T-helper 1 cell (primary cell): ENCODE measurements at regions not wholly inside any gene's neighbourhood (a gene's known extent, or its start where the extent isn't known, plus 50 kb on each side); places are given as distances from the start of the nearest gene placed in this dataset.

Source experiments
- DNase-seq, 5 donors: peaks; one replicate each; pipeline ENCODE4 v3.0.0-alpha.2; 2012 to 2020

- no peak for DNase-seq
Observed at GRCh38 chr4:189436207-189436606, 504.5 kb upstream of the FRG1 start.

GRCh38 chr4:189440716-189441115 lies 500.0 kb upstream of the FRG1 start:
- no peak for DNase-seq

- no peak for DNase-seq
Observed at GRCh38 chr4:189443341-189443740, 497.3 kb upstream of the FRG1 start.

GRCh38 chr4:189445613-189446012 lies 495.1 kb upstream of the FRG1 start:
- DNase-seq = no peak

DNA sequence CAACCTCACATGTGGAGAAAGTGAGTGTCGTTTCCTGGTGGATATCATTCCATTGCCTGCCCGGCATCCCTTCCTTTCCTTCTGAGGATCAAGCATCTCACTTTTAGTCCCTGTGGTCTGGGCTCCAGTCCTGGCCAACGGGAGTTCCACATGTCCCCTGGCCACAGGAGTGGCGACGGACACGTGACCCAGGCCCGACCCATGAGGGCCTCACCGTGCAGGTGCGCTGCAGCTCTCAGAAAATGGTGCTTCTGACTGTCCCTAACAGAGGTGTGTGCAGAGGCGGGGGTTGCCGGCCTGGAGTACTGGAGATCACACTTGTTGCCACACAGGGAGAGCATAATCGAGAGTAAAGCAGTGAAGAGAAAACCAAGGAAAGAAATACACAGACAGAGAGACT lies 476.9 kb upstream of the FRG1 start:
- no peak for DNase-seq

GRCh38 chr4:189494407-189494806 lies 446.3 kb upstream of the FRG1 start:
- DNase-seq = no peak

- no peak for DNase-seq
Observed at GRCh38 chr4:189497516-189497915, 443.2 kb upstream of the FRG1 start.

GRCh38 chr4:189497996-189498395 lies 442.7 kb upstream of the FRG1 start:
- DNase-seq = no peak

- no peak for DNase-seq
Observed at GRCh38 chr4:189498457-189498856, 442.2 kb upstream of the FRG1 start.

DNA sequence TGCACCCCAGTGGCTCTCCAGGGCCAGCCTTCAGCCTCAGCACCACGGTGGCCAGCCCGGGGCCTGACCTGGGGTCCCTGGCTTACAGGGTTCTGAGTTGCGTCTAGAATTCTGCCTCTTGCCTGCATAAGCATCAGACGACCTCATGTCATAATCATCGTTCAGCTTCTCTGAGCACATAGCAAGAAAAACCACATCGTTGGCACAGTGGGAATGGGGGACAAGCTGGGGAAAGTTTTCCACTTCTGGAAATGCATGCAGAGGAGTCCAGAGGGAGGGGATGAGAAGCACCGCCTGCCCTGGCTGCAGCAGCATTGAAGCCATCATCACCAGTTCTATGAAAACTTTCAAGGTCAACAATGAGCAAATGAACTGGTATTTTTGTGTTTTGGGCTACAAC lies 441.0 kb upstream of the FRG1 start:
- no peak for DNase-seq

GRCh38 chr4:189500970-189501369 lies 439.7 kb upstream of the FRG1 start:
- no peak for DNase-seq

DNA sequence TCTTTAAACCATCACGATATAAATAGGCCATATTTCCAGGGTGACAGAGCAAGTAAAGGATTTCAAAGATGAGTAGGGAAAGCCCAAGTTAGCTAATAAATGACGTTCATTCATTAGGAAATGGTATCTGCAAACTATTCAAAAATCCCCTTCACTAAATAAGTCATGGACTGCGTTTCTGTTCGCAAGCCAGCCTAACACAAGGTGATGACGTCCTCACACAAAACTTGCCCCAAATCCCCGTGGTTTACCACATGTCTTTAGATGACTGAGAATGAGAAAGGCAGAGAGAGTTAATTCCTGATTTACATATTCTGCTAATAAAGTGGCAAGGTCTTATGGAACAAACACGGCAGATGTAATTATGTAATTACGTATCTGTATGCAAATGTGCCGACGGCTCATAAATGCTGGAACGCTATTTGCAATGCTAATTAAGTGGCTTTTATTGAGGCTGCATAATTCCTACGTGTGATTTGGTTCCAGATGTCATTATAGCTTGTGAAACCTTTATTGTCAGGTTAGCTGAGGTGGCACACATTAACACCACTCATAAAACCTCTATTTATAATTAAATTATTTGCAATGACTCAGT lies 437.7 kb upstream of the FRG1 start:
- peak in 1 of 5 donors; percentile 3 for DNase-seq

DNA sequence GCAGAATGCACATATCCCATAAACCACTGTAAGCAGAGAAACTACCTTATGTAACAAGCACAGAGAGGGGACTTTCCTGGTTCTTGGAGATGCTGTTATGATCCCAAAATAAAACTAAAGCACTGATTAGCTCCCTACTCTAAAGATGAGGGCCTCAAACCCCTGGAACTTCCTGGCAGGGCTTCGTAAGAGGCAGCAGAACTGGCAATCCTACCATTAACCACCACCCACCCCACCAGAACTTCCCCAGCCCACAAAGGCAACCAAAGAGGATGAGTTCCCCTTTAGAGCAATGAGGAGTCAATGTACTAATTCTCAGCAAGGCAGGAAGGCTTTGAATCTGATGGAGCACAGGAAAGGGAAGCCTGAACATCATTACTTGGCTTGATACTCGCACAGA lies 436.5 kb upstream of the FRG1 start:
- no peak for DNase-seq

- DNase-seq = no peak
Observed at GRCh38 chr4:189505380-189505779, 435.3 kb upstream of the FRG1 start.

GRCh38 chr4:189506080-189506479 lies 434.6 kb upstream of the FRG1 start:
- DNase-seq = no peak

- no peak for DNase-seq
Observed at GRCh38 chr4:189507060-189507459, 433.6 kb upstream of the FRG1 start.

GRCh38 chr4:189510601-189511000 lies 430.1 kb upstream of the FRG1 start:
- DNase-seq = no peak

DNA sequence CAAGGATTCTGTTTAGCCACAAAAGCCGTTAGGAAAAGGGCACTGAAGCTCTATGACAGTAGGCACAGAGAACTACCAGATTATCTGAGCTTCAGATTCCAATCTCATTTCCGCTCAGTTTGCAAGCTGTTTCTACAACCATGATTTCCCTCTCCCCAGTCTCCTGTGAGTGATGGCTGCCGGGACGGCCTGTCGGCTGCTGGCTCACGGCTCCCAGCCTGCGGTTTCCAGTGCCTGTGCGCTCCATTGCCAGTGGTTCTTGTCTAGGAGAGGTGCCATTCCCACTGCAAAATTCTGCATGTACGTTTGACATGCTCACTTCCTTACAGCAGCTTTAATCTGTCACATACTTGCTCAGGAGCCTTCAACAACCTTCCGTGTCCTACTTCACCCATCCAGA lies 429.1 kb upstream of the FRG1 start:
- no peak for DNase-seq

DNA sequence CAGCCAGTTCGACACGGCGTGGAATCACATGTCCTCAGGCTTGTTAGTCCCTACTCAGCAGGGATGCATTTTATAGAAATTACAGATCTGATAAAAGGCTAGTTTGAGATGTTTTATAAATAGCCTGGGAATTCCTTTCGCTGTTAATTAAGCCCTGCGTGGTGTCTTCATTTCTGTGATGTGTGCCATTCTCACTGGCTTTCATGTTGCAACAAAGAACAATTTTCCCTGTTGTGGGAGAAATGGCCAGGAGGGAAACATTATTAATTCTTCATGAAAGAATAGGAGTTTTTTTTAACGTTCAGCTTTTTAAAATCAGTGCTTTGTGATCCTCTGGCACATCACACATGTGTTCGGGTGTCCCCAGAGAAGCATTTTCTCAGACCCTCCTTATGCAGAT lies 427.3 kb upstream of the FRG1 start:
- no peak for DNase-seq

GRCh38 chr4:189514209-189514608 lies 426.5 kb upstream of the FRG1 start:
- DNase-seq = no peak

DNA sequence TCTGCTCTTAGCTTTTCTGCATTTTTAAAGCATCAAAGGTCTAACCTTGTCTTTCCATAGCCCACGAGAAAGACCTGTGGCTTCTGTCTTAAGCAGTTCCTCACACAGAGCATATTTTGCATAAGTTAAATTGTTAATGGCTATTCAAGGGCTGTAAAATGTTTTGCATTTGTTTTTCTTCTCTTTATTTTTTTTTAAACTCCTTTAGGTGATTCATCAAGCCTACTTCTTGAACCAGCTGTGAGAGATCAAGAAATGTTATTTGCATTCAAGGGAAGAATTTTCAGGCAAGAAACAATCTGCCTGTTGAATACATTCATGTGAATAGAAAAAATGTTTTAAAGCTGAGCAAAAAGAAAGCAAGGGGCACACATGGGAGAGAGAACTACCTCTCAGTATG lies 423.8 kb upstream of the FRG1 start:
- no peak for DNase-seq

DNA sequence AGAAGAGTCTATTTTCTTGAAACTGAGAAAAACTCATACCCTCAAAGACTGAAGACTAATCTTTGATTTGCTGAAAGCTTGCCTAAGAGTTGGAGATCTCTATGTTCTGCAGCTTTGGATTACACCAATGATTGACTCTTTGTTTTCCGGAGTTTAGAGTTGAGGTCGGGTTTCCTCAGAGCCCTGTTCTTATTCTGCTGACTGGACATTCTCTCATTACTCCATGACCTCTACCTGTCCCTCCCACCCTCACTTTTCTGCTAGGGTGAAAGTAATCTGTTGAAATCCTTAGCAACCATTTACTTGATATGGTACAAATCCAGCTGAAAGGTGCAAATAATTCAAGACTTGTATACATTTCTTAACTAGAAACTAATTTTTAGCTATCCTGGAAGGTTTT lies 421.5 kb upstream of the FRG1 start:
- no peak for DNase-seq

GRCh38 chr4:189525304-189525703 lies 415.4 kb upstream of the FRG1 start:
- no peak for DNase-seq

GRCh38 chr4:189530848-189531247 lies 409.8 kb upstream of the FRG1 start:
- no peak for DNase-seq

DNA sequence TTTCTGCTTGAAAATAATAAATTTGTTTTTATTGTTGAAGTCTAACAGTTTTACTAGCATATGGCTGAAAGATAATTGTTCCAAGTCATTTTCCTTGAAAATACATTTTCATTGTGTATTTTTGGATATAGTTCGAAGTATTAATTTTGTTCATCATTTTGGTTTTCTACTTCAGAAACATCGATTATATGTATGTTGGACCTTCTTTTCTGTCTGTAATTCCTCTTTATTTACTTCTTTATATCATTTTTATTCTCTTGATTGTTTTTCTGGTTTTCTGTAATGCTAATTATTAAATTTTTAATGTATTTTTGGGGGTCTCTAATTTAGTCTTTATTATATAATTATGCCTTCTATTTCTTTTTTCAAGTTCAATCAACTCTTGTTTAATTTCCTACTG lies 407.1 kb upstream of the FRG1 start:
- no peak for DNase-seq

DNA sequence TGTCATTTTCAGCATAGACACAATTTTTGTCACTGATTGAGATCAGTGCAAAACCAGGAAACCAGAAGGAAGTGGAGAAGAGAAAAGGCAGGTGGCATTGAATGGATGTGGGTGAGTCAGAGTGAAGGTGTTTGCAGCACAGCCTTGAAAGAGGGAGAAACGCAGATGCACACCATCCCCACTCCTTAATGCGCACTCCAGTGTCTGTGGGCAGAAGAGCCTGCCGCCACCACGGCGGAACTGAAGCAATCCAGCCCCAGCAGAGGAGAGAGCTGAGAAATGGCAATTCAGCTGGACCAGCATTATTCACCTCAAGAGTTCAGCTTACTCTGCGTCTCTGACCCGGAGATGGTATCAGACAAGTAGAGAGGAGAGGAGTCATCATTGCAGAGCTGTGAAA lies 393.1 kb upstream of the FRG1 start:
- DNase-seq = no peak
